Esophagus muscularis mucosa (tissue), 4 donors: ENCODE measurements at regions not wholly inside any gene's neighbourhood (a gene's known extent, or its start where the extent isn't known, plus 50 kb on each side); places are given as distances from the start of the nearest gene placed in this dataset.

ENCODE experiments used
- DNase-seq: peaks from one replicate; pipeline ENCODE4 v3.0.0-alpha.2; 2017; ENCODE audit errors: extremely low spot score
- H3K27ac ChIP-seq, 4 donors: fragments of 200-600 bp; sonication (generic); replicated peaks in 1 of 4; 1 replicate in 3 of 4; 2 replicates in 1 of 4; pipeline ENCODE4 v1.5.1; 2016 to 2019; ENCODE audit warnings: mild to moderate bottlenecking in 1 of 4
- H3K27me3 ChIP-seq, 4 donors: fragments of 200-600 bp; sonication (generic); one replicate each; pipeline versions ENCODE4 v1.5.1 to v1.6.0; 2016 to 2019
- H3K36me3 ChIP-seq, 4 donors: fragments of 200-600 bp; sonication (generic); one replicate each; pipeline ENCODE4 v1.5.1; 2016 to 2019
- H3K4me1 ChIP-seq, 4 donors: fragments of 200-600 bp; sonication (generic); one replicate each; pipeline ENCODE4 v1.5.1; 2016 to 2019
- H3K4me3 ChIP-seq, 4 donors: fragments of 200-600 bp; sonication (generic); 1 replicate in 2 of 4; 2 replicates in 2 of 4; pipeline ENCODE4 v1.5.1; 2016 to 2019; ENCODE audit warnings: mild to moderate bottlenecking in 4 of 4, moderate library complexity in 1 of 4
- H3K9me3 ChIP-seq, 4 donors: fragments of 200-600 bp; sonication (generic); 1 replicate in 3 of 4; 2 replicates in 1 of 4; pipeline ENCODE4 v1.5.1; 2016 to 2019
- EP300 ChIP-seq: sonication (generic); formaldehyde crosslinking; IDR thresholded peaks from one replicate; pipeline ENCODE4 v1.6.1; 2017; ENCODE audit warnings: antibody characterized with exemption
- POLR2A ChIP-seq: fragments of 450-650 bp; IDR thresholded peaks from one replicate; pipeline ENCODE4 v1.6.1; 2017; ENCODE audit warnings: antibody characterized with exemption, moderate library complexity, mild to moderate bottlenecking, low read depth
- POLR2AphosphoS5 ChIP-seq, 2 donors: sonication (generic); formaldehyde crosslinking; IDR thresholded peaks; one replicate each; pipeline ENCODE4 v1.6.1; 2017; ENCODE audit warnings: antibody characterized with exemption in 2 of 2
- WGBS: methylation state at CpG from one replicate; pipeline ENCODE4 v1.1.5; 2018; 5-methylcytosine and 5-hydroxymethylcytosine counted together
- intact Hi-C: fragments of 100-400 bp; cut with DNase I; formaldehyde crosslinking; loops from one replicate; pipeline ENCODE4 v1.15.1; 2023
- TF ChIP-seq, protein P1 (sequence below), 3 experiments: fragments of 200-600 bp in 2 of 3; fragments of 450-650 bp in 1 of 3; sonication (generic) in 2 of 3; IDR thresholded peaks; one replicate each; pipeline ENCODE4 v1.5.1; 2017 to 2019; ENCODE audit warnings: antibody characterized with exemption in 3 of 3, mild to moderate bottlenecking in 2 of 3, moderate library complexity in 1 of 3

GRCh38 chr5:67337751-67338150 is 141.2 kb upstream of the CD180 start:
- H3K4me1 ChIP-seq = peaks cover 0 to 7% (median 2%) of the 10 kb centered on the region in 4 donors
- H3K27me3 ChIP-seq = no peaks in the 10 kb centered on the region
- no peak for DNase-seq
- H3K27ac ChIP-seq = no peak overlapping the region
- H3K36me3 ChIP-seq = no peaks in the 10 kb centered on the region
- no peaks in the 10 kb centered on the region for H3K9me3 ChIP-seq
- TF ChIP-seq EP300 = no peak
- intact Hi-C loops = no loop called here
- no peak overlapping the region for H3K4me3 ChIP-seq

- DNase-seq = no peak
- no peak overlapping the region for H3K27ac ChIP-seq
- TF ChIP-seq, protein P1, sequence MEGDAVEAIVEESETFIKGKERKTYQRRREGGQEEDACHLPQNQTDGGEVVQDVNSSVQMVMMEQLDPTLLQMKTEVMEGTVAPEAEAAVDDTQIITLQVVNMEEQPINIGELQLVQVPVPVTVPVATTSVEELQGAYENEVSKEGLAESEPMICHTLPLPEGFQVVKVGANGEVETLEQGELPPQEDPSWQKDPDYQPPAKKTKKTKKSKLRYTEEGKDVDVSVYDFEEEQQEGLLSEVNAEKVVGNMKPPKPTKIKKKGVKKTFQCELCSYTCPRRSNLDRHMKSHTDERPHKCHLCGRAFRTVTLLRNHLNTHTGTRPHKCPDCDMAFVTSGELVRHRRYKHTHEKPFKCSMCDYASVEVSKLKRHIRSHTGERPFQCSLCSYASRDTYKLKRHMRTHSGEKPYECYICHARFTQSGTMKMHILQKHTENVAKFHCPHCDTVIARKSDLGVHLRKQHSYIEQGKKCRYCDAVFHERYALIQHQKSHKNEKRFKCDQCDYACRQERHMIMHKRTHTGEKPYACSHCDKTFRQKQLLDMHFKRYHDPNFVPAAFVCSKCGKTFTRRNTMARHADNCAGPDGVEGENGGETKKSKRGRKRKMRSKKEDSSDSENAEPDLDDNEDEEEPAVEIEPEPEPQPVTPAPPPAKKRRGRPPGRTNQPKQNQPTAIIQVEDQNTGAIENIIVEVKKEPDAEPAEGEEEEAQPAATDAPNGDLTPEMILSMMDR (IDR thresholded peaks at IDR 0.05) = no peak
- TF ChIP-seq POLR2AphosphoS5 (IDR thresholded peaks at IDR 0.05) (no peak), POLR2A (no peak)
Measured at GRCh38 chr5:67335426-67335825, 138.8 kb upstream of the CD180 start.

DNA sequence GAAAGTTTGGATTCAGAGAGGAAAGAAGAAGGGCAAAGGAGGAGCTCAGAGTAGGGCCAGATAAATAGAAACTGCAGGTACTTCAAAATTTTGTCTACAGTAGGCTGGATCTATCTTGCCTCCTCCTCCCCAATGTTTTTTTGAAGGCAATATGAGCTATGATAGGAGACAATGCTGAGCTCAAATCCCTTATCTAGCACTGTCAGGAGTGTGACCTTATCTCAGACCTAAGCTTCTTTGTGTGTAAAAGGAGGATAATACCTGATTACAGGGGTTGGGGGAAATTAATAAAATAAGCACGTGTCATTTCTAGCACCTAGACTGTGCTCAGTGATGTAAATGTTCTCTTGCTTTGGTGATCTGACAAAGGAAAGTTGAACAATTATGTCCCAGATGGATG is 137.8 kb upstream of the CD180 start:
- 62% methylated on average over 1 of the region's 1 CpG for WGBS
- intact Hi-C loops = no loop called here
- Histone ChIP-seq H3K9me3 (peaks cover 0 to 8% (median 8%) of the 10 kb centered on the region in 4 donors), H3K36me3 (no peaks in the 10 kb centered on the region), H3K4me1 (peaks cover 0 to 7% (median 2%) of the 10 kb centered on the region in 4 donors), H3K4me3 (no peak overlapping the region), H3K27ac (no peak overlapping the region), H3K27me3 (no peaks in the 10 kb centered on the region)
- no peak for DNase-seq
- no peak for TF ChIP-seq POLR2A
- TF ChIP-seq EP300 = no peak
- no peak for TF ChIP-seq POLR2AphosphoS5 (IDR thresholded peaks at IDR 0.05)
- TF ChIP-seq, protein P1 (IDR thresholded peaks at IDR 0.05) = no peak

More at GRCh38 chr5:67335426-67335825, 138.8 kb upstream of the CD180 start:
- 71% methylated on average over 5 of the region's 5 CpGs for WGBS
- Histone ChIP-seq H3K9me3 (peaks cover 0 to 4% (median 3%) of the 10 kb centered on the region in 4 donors), H3K27me3 (no peaks in the 10 kb centered on the region), H3K36me3 (no peaks in the 10 kb centered on the region), H3K4me3 (no peak overlapping the region), H3K4me1 (peaks cover 0 to 7% (median 2%) of the 10 kb centered on the region in 4 donors)
- intact Hi-C loops = no loop called here

DNA sequence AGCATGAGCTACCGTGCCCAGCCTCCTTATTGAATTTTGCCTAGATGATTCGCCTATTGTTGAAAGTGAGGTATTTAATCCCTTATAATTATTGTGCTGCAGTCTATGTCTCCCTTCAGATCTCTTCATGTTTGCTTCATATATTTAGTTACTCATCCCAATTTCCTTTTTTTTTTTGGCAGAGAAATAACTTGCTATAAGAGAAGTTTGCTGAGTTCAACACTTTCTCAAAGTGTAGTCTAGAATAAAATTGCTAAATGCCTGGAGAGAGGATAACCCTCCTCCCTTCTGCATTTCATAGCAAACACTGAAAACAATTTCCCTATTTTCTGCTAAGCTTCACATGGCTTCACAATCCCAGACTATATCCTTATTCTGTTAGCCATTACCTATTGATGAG is 136.6 kb upstream of the CD180 start:
- Histone ChIP-seq H3K36me3 (no peaks in the 10 kb centered on the region), H3K9me3 (peaks cover 0 to 8% (median 8%) of the 10 kb centered on the region in 4 donors), H3K27ac (no peak overlapping the region), H3K4me1 (peaks cover 0 to 7% (median 2%) of the 10 kb centered on the region in 4 donors), H3K4me3 (no peak overlapping the region), H3K27me3 (no peaks in the 10 kb centered on the region)
- intact Hi-C loops = no loop called here
- no peak for DNase-seq
- TF ChIP-seq EP300 (no peak), POLR2AphosphoS5 (IDR thresholded peaks at IDR 0.05) (no peak), POLR2A (no peak)
- TF ChIP-seq, protein P1 (IDR thresholded peaks at IDR 0.05) = no peak
- WGBS = 85% methylated on average over 2 of the region's 2 CpGs

GRCh38 chr5:67331296-67331925 is 134.8 kb upstream of the CD180 start:
- peaks cover 0 to 7% (median 2%) of the 10 kb centered on the region in 4 donors for H3K4me1 ChIP-seq
- H3K4me3 ChIP-seq = no peak overlapping the region
- H3K27ac ChIP-seq = no peak overlapping the region
- WGBS = 86% methylated on average over 4 of the region's 4 CpGs
- TF ChIP-seq POLR2AphosphoS5 (IDR thresholded peaks at IDR 0.05) = no peak
- no peak for TF ChIP-seq POLR2A
- TF ChIP-seq EP300 = no peak
- TF ChIP-seq, protein P1 (IDR thresholded peaks at IDR 0.05) = no peak
- no peaks in the 10 kb centered on the region for H3K27me3 ChIP-seq
- no peak for DNase-seq
- H3K9me3 ChIP-seq = peaks cover 0 to 8% (median 8%) of the 10 kb centered on the region in 4 donors
- intact Hi-C loops = no loop called here
- H3K36me3 ChIP-seq = no peaks in the 10 kb centered on the region
